ENCODE measurements at regions not wholly inside any gene's neighbourhood (a gene's known extent, or its start where the extent isn't known, plus 50 kb on each side); places are given as distances from the start of the nearest gene placed in this dataset.

DNA sequence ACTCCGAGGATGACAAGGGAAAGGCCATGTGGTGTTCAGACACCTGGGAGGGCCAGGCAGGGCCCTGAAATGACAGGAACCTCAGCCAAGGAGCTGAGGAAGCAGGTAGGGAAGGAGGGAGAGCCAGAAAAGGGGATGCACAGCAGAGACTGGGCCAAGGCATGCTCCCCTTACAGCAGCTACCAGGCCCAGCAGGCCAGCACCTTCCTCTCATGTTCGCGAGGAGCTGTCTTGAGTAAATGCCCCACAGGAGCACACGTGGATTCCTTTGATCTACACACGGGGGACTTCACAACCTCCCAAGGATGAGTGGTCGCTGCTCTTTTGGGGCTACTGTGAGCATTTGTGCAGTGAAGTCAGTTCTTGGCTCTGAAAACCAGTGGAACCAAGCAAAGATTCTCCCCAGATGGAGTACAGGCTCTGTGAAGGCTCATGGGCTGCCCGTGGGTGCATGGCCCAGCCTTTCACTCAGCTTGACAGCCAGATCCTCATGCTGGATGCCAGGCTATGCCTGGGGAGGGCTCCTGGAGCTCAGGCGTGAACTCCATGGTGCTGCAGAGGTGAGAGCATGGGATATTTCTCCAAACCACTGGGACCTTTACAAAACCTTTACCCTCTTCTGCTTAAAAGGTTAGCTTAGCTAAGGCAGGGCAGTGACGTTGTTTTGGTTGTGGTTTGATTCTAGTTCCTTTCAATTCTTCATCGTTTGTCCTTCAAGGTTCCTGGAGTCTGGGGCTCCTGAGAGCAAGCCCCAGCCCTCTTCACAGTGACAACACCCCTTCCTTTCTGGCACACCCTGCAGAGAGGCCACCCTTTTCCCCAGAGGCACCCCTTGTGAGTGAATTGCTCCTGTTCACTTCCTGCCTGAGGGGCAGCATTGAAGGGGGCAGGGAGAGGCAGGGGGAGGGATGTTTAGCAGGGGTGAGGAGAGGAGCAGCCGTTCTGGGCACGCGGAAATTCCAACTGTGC is 74.2 kb upstream of the ZPBP start:
- DNase-seq (ENCODE audit: low read depth), result no peak

DNA sequence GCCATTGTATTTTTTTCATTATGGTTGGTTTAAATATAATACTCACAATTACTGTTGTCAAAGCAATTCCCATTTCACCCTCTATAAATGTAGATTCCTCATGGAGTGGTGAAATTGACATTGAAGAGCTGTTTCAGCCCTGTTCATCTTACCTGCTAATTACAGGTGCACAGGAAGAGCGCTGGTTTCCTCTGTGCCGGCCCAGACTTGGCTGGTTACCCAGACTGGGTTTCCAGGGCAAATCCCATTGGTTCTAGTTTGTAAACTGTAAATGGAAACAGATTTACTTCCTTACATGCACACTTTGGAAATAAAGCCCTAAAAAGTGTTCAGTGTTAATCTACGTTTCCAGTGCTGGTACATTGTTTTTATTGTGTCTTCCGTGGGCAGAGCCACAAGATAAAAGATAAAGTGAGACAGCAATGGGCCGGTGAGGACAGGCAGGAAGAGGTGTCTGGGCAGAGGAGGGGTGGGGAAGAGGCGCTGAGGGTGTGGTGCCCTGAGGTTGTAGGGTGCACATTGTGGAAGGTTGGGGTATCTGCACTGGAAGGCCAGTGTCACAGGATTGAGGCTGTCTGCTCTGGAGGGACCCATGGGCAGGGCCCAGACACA is 71.6 kb upstream of the ZPBP start:
- DNase-seq (ENCODE audit: low read depth), result no peak

DNA sequence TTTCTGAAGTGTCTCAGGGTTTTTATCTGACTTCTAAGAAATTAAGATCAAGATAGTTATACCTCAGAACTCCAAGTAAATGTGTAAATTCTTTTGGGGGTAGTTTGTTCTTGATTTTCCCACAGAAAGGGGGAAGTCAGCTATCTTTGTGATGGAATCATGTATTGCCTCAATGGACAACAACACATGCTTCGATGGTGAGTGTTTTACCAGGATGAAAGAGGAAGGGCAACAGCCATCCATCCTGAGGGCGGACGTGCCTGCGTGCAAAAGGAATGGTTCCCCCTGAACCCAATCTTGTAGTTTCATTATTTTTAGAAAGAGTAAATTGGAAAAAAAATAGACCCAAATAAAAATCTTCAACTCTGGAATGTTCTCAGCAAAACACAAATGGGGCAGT is 67.2 kb upstream of the ZPBP start:
- DNase-seq (ENCODE audit: low read depth), result no peak

DNA sequence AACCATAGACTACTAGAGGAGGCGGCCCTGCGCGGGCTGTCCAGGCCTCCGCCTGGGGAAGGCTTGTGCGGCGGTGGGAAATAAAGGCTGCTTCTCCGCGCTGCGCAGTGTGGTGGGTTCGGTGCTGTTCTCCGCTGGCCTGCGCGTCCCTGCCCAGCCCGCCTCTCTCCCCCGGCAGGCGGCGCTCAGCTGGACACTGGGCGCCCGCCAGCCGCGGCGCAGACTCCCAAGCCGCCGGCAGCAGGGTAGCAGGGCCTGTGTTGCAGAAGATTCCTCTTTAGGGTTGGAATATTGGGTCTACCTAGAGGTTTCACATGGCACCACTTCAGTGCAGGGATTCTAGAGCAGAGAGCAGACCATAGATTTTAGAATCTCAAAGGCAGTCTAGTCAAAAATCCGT is 66.1 kb upstream of the ZPBP start:
- DNase-seq (ENCODE audit: low read depth), result no peak

DNA sequence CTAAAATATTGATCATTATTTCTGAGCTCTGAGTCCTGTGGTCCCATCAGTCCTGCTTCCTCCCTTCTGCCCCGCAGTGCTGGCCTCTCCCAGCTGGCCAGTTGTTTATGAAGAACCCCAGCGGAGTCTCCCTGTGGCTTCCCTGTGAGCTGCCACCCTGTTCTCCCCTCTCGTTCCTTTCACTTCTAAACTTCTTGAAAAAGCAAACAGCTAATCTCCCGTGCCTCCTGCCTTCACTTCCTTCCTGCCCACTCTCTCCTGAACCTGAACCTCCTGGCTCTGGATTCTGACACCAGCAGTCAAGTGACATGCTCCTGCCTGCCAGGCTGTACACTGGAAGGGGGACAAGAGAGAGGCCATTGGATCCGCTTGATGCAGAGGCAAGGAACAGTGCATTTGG is 63.7 kb upstream of the ZPBP start:
- no peak for DNase-seq (ENCODE audit: low read depth)

DNA sequence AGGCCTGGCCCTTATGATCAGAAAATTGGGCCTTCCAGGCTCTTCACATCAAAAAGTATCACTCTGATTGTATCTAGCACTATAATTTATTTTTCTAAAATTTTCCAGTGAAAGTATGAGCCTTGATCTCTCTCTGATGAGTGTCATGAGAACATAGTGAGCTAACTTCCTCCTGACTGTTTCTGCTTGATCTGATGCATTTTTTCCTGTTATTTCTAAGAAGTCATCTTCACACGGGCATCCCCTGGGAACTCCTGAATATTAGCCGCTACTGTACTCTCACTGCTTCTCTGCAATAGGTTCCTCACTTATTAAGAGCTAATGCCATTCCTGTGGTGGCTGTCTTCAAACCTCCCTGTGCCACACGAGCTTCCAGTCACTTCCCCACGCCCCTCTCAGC is 63.1 kb upstream of the ZPBP start:
- no peak for DNase-seq (ENCODE audit: low read depth)

DNA sequence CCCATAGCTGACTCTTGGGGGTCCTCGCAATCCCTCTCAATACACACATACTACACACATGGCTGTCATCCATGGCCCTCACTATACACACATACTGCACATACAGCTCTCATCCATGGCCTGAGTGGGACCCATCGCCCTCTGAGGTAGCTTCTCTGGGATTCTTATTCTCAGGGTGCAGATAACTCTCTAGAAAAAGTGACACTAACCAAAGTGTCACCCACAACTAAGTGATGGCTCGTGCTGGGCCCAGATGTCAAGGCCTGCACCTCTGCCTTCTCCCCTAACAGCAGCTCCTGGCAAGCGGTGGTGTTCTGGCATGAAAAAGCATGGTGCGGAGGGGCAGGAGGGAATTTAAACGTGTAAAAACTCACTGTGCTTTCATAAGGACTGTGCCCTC is 62.7 kb upstream of the ZPBP start:
- DNase-seq (ENCODE audit: low read depth), result no peak

DNA sequence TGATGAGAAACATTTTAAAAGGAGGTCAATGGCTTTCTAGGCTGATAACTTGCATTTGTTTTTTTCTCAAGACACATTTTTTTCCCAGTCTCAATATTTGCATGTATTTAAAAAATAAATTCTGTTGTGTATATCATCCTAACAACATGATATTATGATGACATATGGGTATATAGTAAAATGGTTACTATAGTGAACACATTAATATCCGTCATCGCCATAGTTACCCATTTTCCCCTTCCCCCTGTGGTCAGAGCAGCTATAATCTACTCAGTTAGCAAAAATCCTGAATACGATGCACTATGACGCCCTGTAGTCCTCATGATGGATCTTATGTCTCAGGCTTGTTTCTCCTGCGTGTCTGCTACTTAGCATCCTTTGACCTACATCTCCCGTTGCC is 60.9 kb upstream of the ZPBP start:
- DNase-seq (ENCODE audit: low read depth), result no peak

DNA sequence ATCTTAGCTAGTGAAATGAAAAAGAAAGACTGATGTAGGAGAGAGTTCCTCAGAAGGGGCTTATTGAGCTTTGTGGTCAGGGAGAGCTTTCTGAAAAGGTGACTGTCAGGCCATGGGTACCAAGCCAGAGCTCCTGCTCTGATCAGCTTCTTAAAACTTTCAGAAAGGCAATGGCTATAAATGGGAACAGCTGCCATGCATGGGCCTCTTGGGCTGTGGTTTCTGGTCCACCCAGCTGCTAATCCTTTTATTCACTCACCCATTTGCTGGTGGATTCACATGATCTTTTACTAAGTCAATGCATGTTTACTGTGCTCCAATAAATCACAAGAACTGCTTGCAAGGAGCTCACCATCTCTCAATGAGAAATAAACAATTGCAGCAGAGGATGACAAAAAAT is 60.1 kb upstream of the ZPBP start:
- no peak for DNase-seq (ENCODE audit: low read depth)

DNA sequence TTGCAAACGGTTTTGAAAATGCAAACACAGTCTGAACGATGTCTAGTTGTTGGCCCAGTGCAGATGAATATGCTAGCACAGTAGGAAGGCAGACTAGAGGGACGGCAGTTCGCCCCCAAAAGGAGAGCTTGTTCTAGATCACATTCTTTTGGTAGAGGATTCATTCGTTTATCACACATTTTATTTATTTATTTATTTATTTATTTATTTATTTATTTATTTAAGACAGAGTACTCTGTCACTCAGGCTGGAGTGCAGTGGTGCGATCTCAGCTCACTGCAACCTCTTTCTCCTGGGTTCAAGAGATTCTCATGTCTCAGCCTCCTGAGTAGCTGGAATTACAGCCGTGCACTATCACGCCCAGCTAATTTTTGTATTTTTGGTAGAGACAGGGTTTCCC is 59.4 kb upstream of the ZPBP start:
- no peak for DNase-seq (ENCODE audit: low read depth)

DNA sequence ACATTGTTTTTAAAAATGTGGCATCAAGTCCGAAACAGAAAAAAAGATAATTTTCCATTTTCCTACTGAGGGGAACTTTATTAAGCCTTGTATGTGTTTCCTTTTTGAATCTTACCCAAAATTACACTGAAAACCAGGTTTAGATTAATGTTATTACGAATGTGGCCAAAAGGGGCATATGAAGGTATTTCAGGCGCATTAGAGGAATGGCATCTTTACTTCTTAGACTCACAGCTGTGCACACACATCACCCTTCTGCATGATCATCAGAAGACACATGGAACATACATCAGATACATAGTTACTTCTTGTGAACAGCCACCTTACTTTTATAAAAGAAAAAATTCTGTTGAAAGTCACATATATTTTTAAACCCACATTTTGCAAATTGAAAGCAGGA is 58.6 kb upstream of the ZPBP start:
- DNase-seq (ENCODE audit: low read depth), result no peak

DNA sequence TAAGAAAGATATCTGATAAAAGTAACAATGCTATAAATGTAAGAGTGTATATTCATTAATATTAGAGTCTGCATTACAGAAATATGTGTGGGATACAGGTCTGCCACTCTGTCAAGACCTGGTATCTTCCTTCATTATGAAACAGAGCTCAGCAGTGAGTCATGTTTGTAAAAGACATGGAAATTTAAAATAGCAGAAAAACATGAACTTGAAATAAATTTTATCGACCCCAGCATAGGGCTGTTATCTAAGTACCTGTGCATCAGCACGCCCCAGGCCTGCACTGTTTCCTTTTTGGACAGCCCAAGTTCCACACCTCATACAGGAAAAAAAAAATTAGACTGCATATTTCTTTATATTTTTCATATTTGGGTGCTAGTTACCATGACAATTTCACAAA is 58.0 kb upstream of the ZPBP start:
- no peak for DNase-seq (ENCODE audit: low read depth)

DNA sequence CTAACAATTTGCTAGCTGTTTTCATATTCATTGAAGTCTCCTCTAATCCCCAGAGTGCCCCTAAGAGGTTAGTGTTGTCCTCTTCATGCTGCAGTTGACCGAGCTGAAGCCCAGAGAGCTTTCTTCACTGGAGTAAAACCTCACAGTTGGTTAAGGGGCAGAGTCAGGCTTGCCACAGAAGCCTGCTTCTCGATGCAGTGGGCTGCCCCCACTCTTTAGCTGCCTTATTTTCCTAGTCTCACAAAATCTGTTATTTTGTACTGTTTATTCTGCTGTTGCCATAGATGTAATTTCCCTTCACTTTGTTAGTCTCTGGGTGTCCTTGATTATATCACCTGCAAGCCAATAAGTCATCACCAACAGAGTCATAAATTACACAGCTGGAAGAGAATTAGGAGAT is 56.3 kb upstream of the ZPBP start:
- DNase-seq (ENCODE audit: low read depth), result no peak

DNA sequence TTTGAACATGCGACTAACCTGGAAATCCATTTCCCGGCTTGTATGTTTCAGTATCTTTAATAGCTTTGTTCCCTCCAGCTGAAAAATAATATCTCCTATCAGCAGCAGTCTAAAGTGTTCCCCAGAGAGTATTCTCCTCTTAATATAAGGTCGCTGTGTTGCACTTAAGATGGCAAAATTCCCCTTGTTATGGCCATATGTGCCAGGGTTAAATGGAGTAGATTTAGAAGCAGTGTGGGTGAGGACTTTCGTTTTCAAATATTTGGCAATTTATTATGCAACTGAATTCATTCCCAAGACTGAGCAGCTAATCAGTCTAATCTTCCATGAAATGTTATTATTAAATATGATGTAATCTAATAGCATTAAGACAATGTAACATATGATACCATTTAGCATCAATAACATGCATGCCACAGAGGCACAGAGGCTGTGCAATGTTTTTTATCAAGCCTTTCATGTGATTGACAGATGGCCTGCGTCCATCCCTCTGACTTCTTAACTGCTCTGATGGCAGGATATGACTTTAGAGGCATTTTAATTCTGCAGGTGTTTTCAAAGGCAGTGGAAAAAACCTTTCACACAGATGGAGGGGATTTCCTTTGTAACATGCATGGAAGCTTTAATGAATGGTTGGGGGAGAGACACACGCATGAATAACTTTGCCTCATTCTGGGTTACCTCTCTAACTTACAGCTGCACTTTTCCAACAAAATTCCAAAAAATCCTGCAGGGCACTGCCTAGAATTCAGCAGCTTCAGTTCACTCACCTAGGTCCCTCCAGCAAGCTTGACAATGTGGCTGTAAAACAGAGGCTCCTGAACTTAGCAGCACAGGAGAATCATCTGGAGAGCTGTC is 55.1 kb upstream of the ZPBP start:
- DNase-seq (ENCODE audit: low read depth), result no peak

DNA sequence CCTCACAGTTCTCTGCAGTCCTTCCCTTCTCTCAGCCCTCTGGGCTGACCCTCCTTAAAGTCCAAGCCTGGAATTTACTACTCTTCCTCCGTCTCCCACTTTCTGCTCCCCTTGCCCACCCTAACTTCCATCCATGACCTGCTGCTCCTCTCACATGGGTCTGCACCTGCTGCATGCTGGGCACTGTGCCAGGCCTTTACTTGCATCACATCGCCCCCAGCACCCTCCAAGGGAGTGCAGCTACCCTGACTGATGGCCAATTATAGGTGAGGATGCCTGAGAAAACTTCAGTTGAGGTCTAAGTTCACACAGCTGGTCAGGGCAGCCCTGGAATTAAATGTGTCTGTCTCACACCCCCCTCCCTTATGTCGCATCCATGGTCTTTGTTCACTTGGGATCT is 53.6 kb upstream of the ZPBP start:
- no peak for DNase-seq (ENCODE audit: low read depth)

DNA sequence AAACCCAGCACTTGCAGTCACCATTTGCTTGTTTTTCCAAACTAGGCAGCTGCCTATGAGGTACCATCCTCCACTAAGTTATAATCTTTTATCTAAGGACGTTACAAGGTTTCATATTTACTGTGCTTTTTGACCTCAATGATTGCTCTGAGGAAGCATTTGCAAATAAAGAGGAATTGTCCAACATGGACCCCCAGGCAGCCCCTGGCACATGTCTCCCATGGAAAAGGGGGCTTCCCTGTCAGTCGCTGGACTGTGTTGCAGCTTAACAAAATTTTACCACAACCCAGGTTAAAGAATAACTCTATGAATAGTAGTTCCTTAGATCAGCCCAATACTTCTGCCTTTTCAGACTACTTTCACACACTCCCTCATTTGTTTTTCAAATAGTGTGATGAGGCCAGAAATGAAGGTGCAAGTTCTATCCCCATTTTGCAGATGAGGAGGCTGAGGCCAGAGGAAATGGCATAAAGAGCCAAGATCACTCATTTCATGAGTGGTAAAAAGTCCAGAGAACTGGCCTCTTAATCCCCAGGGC is 52.8 kb upstream of the ZPBP start:
- no peak for DNase-seq (ENCODE audit: low read depth)

DNA sequence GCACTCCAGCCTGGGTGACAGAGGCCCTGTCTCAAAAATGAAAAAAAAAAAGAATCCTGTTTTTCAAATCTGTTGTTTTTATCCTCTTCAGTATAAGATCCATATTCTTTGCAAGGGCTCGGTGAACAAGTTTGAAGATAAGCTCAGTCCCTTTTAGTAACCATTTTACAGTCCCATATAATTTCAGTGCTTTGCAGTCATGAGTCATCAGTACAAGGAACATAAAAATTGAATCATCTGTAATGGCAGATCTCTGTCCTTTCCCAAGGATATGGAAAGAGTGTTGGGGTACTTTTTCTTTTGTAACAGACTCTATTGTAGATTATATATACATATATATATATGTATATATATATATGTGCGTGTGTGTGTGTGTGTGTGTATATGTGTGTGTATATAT is 52.2 kb upstream of the ZPBP start:
- no peak for DNase-seq (ENCODE audit: low read depth)
